NCI-H2196 treated with DMSO at 0.1 percent for 48 hours (cell line): ENCODE measurements at regions not wholly inside any gene's neighbourhood (a gene's known extent, or its start where the extent isn't known, plus 50 kb on each side); places are given as distances from the start of the nearest gene placed in this dataset.

Experiments
- DNase-seq: peaks from one replicate; lab custom pipeline; 2025; ENCODE audit not compliant: unreplicated experiment; lab: John Stamatoyannopoulos, UW

GRCh38 chr4:89371614-89372013 lies 64.0 kb upstream of the GPRIN3 start:
- no peak for DNase-seq

DNA sequence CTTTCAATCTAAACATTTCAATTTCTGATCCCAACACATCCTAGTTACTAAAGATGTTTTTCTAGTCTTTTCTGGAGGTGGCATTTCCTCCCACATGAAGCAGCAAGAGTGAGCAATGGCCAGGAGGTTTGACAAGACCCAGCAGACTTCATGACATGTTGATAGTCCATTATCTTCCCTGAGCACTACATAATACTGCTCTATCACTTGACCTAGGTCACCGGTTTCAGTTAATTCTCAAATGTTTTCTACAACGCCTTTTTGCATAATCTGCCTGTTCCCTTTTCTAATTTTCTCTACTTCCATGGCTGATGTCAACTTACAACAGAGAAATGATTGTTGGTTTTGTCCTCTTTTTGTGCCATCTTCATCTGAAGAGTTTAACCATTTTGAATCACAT lies 62.0 kb upstream of the GPRIN3 start:
- DNase-seq: no peak

DNA sequence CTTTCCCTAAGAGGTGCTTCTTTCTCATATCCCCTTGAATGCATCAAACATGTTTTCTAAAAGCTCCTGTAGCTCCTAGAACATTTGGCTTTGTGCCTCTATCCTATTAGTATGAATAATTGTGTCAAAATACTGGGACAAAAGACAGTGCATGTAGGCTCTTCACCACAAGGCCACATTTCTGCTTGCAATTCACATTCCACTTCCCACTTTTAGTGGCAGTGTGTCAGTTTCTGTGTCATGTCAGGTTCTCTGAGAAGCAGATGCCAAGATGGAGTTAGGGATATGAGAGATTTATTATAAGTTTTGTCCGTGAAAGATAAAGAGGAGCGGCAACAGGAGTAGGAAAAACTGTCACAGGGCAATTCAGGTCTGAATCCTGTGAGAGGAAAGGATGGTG lies 61.3 kb upstream of the GPRIN3 start:
- DNase-seq: no peak

- DNase-seq: no peak
Measured at GRCh38 chr4:89365776-89366175, 58.2 kb upstream of the GPRIN3 start.

DNA sequence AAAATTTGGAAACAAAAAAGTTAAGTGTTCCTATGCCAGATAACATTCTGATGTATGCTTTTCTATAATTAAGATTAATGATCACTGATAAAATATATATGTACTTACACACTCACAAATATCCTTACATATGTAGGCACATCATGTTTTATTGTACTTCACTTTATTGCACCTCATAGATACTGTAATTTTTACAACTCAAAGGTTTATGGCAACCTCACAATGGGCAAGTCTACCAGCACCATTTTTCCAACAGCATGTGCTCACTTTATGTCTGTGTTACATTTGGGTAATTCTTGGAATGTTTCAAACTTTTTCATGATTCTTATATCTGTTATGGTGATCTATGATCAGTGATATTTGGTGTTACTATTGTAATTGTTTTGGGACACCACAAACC lies 57.8 kb upstream of the GPRIN3 start:
- no peak for DNase-seq

DNA sequence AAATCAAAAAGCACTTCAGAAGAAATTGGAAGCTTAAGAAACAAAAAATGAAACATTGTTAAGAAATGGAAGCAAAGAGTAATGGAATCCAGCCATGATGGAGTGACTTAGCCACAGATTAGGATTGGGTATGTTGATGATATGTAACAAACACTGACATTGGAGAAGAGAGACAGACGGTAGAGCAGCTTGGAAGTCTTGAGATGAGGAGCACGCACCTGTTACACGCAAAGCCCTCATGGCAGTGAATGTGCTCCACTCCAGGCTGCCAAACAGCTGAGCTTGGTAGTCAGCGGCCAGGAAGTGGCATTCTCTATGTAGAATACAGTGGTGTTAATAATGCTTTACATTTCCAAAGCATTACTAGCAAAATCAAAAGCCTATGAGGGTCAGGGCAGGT lies 56.9 kb upstream of the GPRIN3 start:
- DNase-seq: no peak

- DNase-seq: no peak
Measured at GRCh38 chr4:89363786-89364185, 56.2 kb upstream of the GPRIN3 start.

GRCh38 chr4:89358935-89359638 lies 51.5 kb upstream of the GPRIN3 start:
- DNase-seq: no peak

DNA sequence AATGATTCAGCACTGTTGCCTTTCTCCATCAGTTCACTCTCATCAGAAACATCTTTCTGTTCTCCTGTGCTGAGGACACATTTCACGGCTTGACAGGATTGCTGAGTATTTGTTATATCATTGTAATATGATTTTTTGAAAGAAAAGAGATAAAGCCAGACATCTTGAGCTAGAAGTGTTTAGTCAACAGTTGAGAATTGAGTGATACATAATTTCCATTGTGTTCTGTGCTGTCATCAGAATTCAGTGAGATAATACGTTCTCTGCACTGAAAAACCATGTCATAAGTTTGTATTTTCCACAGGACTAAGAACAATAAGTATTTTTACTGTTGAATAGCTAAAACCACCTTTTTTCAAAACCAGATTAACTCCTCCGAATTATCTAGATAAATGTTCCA lies 50.2 kb upstream of the GPRIN3 start:
- DNase-seq: no peak
